Testis (tissue), 2 donors: ENCODE measurements at regions not wholly inside any gene's neighbourhood (a gene's known extent, or its start where the extent isn't known, plus 50 kb on each side); places are given as distances from the start of the nearest gene placed in this dataset.

ENCODE experiments used
- DNase-seq: peaks from one replicate; pipeline ENCODE4 v3.0.0-alpha.2; 2019
- H3K27ac ChIP-seq, 2 donors: fragments of 200-600 bp; sonication (generic); one replicate each; pipeline ENCODE4 v1.5.1; 2019
- H3K27me3 ChIP-seq: fragments of 200-600 bp; sonication (generic); one replicate; pipeline ENCODE4 v1.5.1; 2019
- H3K36me3 ChIP-seq: fragments of 200-600 bp; sonication (generic); one replicate; pipeline ENCODE4 v1.5.1; 2017; ENCODE audit warnings: low read depth; ENCODE audit errors: missing control alignments
- H3K4me1 ChIP-seq: fragments of 200-600 bp; sonication (generic); one replicate; pipeline ENCODE4 v1.5.1; 2019
- H3K4me3 ChIP-seq, 2 donors: fragments of 200-600 bp; sonication (generic); one replicate each; pipeline ENCODE4 v1.5.1; 2017 to 2019
- H3K9me3 ChIP-seq: fragments of 200-600 bp; sonication (generic); one replicate; pipeline ENCODE4 v1.5.1; 2017
- CTCF ChIP-seq, 3 experiments: fragments of 450-650 bp in 2 of 3; fragments of 200-600 bp in 1 of 3; sonication (generic) in 1 of 3; IDR thresholded peaks; one replicate each; pipeline ENCODE4 v1.5.1; 2016 to 2019; ENCODE audit warnings: antibody characterized with exemption in 3 of 3, mild to moderate bottlenecking in 2 of 3, moderate library complexity in 1 of 3
- POLR2A ChIP-seq: fragments of 450-650 bp; IDR thresholded peaks from one replicate; pipeline ENCODE4 v1.6.1; 2017; ENCODE audit warnings: antibody characterized with exemption, mild to moderate bottlenecking, moderate library complexity
- WGBS, 2 donors: methylation state at CpG; one replicate each; pipeline ENCODE4 v1.1.5; 2018; 5-methylcytosine and 5-hydroxymethylcytosine counted together
- intact Hi-C: fragments of 100-400 bp; cut with DNase I; formaldehyde crosslinking; loops from one replicate; pipeline ENCODE4 v1.15.1; 2023; ENCODE audit warnings: low total_unique reads

GRCh38 chr2:196492946-196493345, 146.6 kb upstream of the CCDC150 start:
- Histone ChIP-seq H3K36me3 (no peaks in the 10 kb centered on the region), H3K4me1 (no peaks in the 10 kb centered on the region), H3K4me3 (no peak overlapping the region), H3K27me3 (no peaks in the 10 kb centered on the region), H3K27ac (no peak overlapping the region), H3K9me3 (no peaks in the 10 kb centered on the region)
- DNase-seq: no peak
- intact Hi-C loops: no loop called here
- TF ChIP-seq POLR2A (no peak), CTCF (IDR thresholded peaks at IDR 0.05) (no peak)
- WGBS, 2 donors: 96% methylated on average over 3 of the region's 3 CpGs

- WGBS, 2 donors: 83 to 87% methylated on average over 3 of the region's 3 CpGs
- TF ChIP-seq POLR2A: no peak
- TF ChIP-seq CTCF (IDR thresholded peaks at IDR 0.05): no peak
- H3K36me3 ChIP-seq: no peaks in the 10 kb centered on the region
- H3K4me1 ChIP-seq: no peaks in the 10 kb centered on the region
- H3K27ac ChIP-seq: no peak overlapping the region
- H3K9me3 ChIP-seq: no peaks in the 10 kb centered on the region
- no peak for DNase-seq
- no peaks in the 10 kb centered on the region for H3K27me3 ChIP-seq
- intact Hi-C loops: no loop called here
- H3K4me3 ChIP-seq: no peak overlapping the region
These were observed 140.6 kb upstream of the CCDC150 start for GRCh38 chr2:196498962-196499361.

GRCh38 chr2:196499686-196500085, 139.8 kb upstream of the CCDC150 start:
- DNase-seq: no peak
- intact Hi-C loops: no loop called here

GRCh38 chr2:196500686-196501431, 138.7 kb upstream of the CCDC150 start:
- Histone ChIP-seq H3K4me3 (no peak overlapping the region), H3K36me3 (no peaks in the 10 kb centered on the region), H3K4me1 (no peaks in the 10 kb centered on the region), H3K9me3 (no peaks in the 10 kb centered on the region), H3K27ac (no peak overlapping the region), H3K27me3 (no peaks in the 10 kb centered on the region)
- intact Hi-C loops: no loop called here
- no peak for DNase-seq
- TF ChIP-seq POLR2A (no peak), CTCF (IDR thresholded peaks at IDR 0.05) (no peak)
- WGBS, 2 donors: 70 to 81% methylated on average over 4 of the region's 4 CpGs

More at GRCh38 chr2:196499686-196500085, 139.8 kb upstream of the CCDC150 start:
- TF ChIP-seq POLR2A (no peak), CTCF (IDR thresholded peaks at IDR 0.05) (no peak)
- 98 to 100% methylated on average over 2 of the region's 2 CpGs for WGBS, 2 donors
- Histone ChIP-seq H3K36me3 (no peaks in the 10 kb centered on the region), H3K4me3 (no peak overlapping the region), H3K4me1 (no peaks in the 10 kb centered on the region), H3K27ac (no peak overlapping the region), H3K9me3 (no peaks in the 10 kb centered on the region), H3K27me3 (no peaks in the 10 kb centered on the region)

GRCh38 chr2:196501836-196502235, 137.7 kb upstream of the CCDC150 start:
- no peak overlapping the region for H3K27ac ChIP-seq
- WGBS, 2 donors: 90% methylated on average over 2 of the region's 2 CpGs
- no peak overlapping the region for H3K4me3 ChIP-seq
- TF ChIP-seq POLR2A (no peak), CTCF (IDR thresholded peaks at IDR 0.05) (no peak)
- H3K4me1 ChIP-seq: no peaks in the 10 kb centered on the region
- intact Hi-C loops: no loop called here
- no peaks in the 10 kb centered on the region for H3K36me3 ChIP-seq
- no peaks in the 10 kb centered on the region for H3K27me3 ChIP-seq
- no peaks in the 10 kb centered on the region for H3K9me3 ChIP-seq
- DNase-seq: no peak
